Activated CD8-positive, alpha-beta T cell treated with anti-CD3 and anti-CD28 coated beads, Interleukin-2, amount 10 ng/mL, durations not matched to agents 7 days and 5 days (primary cell): ENCODE measurements at regions not wholly inside any gene's neighbourhood (a gene's known extent, or its start where the extent isn't known, plus 50 kb on each side); places are given as distances from the start of the nearest gene placed in this dataset.

ENCODE experiments used
- ATAC-seq: fragments of 150-1000 bp; cut with Tn5 transposase; one replicate; pipeline ENCODE4 v1.10.0; 2021; ENCODE audit warnings: moderate library complexity
- CTCF ChIA-PET: fragments of 350-600 bp; sonication (Branson Sonifier 250); formaldehyde crosslinking; loops from one replicate; lab custom pipeline; 2021; ENCODE audit warnings: antibody characterized with exemption; lab: Charles Lee
- POLR2A ChIA-PET: fragments of 350-600 bp; sonication (Branson Sonifier 250); formaldehyde crosslinking; loops from one replicate; lab custom pipeline; 2021; ENCODE audit warnings: antibody characterized with exemption; lab: Charles Lee
- DNase-seq: peaks from one replicate; pipeline ENCODE4 v3.0.0-alpha.2; 2020
- H3K27ac Mint-ChIP-seq: one replicate; pipeline ENCODE4 v1.8.0; 2021; ENCODE audit warnings: mild to moderate bottlenecking, mixed read lengths
- H3K27me3 Mint-ChIP-seq: one replicate; pipeline ENCODE4 v1.8.0; 2021; ENCODE audit warnings: low read depth, mixed read lengths
- H3K36me3 Mint-ChIP-seq: one replicate; pipeline ENCODE4 v1.8.0; 2021; ENCODE audit warnings: low read depth, mixed read lengths
- H3K4me1 Mint-ChIP-seq: one replicate; pipeline ENCODE4 v1.8.0; 2021; ENCODE audit warnings: low read depth, mixed read lengths
- H3K4me3 Mint-ChIP-seq: one replicate; pipeline ENCODE4 v1.8.0; 2021; ENCODE audit warnings: mild to moderate bottlenecking, mixed read lengths
- H3K9me3 Mint-ChIP-seq: one replicate; pipeline ENCODE4 v1.8.0; 2022; ENCODE audit warnings: mixed read lengths; ENCODE audit not compliant: insufficient read depth

GRCh38 chr22:47456031-47456430 is 693.6 kb downstream of the TBC1D22A start:
- DNase-seq (no peak), ATAC-seq (no peak)
- ChIA-PET POLR2A (no interaction called here), CTCF (no interaction called here)
- Mint-ChIP-seq H3K27me3 (no peaks in the 10 kb centered on the region), H3K4me1 (no peaks in the 10 kb centered on the region), H3K36me3 (no peaks in the 10 kb centered on the region), H3K27ac (no peak overlapping the region), H3K4me3 (no peak overlapping the region), H3K9me3 (peaks cover 19% of the 10 kb centered on the region)

DNA sequence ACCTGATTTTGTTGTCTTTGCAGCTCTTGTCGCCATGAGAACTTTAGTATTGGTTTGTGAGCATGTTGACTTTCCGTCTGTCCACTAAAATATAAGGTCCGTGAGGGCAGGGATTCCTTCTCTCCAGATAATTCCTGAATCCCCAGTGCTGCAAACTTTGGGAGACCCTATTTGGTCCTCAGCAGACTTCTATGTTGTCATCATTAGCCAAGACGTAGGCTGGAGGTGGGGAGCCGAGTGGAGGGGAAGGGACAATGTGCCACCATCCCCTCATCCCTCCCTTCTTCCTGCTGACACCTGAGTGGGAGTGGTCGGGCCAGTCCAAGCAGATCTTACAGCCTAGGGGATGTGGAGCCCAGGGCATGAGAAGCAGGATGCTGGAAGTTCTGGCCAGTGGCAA is 690.6 kb downstream of the TBC1D22A start:
- no peak overlapping the region for H3K4me3 Mint-ChIP-seq
- H3K4me1 Mint-ChIP-seq = no peaks in the 10 kb centered on the region
- ATAC-seq (no peak), DNase-seq (no peak)
- no peaks in the 10 kb centered on the region for H3K27me3 Mint-ChIP-seq
- ChIA-PET POLR2A (no interaction called here), CTCF (no interaction called here)
- no peaks in the 10 kb centered on the region for H3K36me3 Mint-ChIP-seq
- no peak overlapping the region for H3K27ac Mint-ChIP-seq
- H3K9me3 Mint-ChIP-seq = peaks cover 19% of the 10 kb centered on the region

GRCh38 chr22:47452184-47452583 is 689.7 kb downstream of the TBC1D22A start:
- Mint-ChIP-seq H3K27ac (no peak overlapping the region), H3K4me3 (no peak overlapping the region), H3K9me3 (peaks cover 19% of the 10 kb centered on the region), H3K27me3 (no peaks in the 10 kb centered on the region), H3K4me1 (no peaks in the 10 kb centered on the region), H3K36me3 (no peaks in the 10 kb centered on the region)
- CTCF ChIA-PET = no interaction called here
- DNase-seq = peak; percentile 25
- POLR2A ChIA-PET = no interaction called here
- ATAC-seq = no peak

- ATAC-seq (no peak), DNase-seq (no peak)
- POLR2A ChIA-PET = no interaction called here
- no peak overlapping the region for H3K27ac Mint-ChIP-seq
- peaks cover 19% of the 10 kb centered on the region for H3K9me3 Mint-ChIP-seq
- H3K4me1 Mint-ChIP-seq = no peaks in the 10 kb centered on the region
- H3K4me3 Mint-ChIP-seq = no peak overlapping the region
- H3K27me3 Mint-ChIP-seq = no peaks in the 10 kb centered on the region
- CTCF ChIA-PET = no interaction called here
- H3K36me3 Mint-ChIP-seq = no peaks in the 10 kb centered on the region
These were observed 688.5 kb downstream of the TBC1D22A start for GRCh38 chr22:47450876-47451475.

- CTCF ChIA-PET = no interaction called here
These were observed 687.2 kb downstream of the TBC1D22A start for GRCh38 chr22:47449508-47450270.

DNA sequence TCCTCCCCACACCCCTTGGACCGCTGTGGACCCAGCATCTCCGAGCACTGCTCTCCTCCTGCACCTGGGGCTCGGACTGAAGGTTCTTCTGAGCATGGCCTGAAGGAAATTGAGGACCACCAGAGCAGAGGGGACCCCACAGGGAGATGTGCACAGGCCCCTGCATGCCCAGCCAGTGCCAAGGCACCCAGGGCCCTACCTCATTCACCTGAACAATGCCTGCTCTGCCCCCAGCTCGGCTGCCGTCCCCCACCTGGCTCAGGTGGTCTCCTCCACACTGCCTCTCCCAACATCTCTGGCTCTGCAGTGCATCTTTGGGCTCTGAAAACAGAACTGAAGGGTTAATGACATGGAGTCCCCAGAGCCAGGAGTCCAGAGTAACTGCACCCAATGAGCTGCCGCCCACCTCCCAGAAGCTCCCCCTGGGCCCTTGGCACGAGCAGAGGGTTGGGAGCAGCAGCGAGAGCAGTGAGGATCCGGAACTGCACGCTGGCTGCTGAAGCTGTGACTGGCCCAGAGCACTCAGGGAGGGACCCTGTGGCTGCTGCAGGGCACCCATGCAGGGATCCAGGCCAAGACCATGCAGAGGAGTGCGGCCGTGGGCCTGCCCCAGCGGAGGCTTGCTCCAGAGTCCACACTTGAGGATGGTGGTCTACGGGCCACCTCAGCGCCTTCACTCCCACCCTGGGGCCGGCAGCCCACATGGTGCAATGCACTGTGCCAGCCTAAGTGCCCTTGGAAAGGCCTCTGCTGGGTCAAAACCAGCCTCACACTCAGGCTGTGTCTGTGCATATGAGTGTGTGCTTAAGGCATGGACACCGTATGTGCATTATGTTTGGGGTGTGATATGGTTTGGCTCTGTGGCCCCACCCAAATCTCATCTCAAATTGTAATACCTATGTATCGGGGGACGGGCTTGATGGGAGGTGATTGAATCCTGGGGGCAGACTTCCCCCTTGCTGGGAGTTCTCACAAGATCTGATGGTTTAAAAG is 686.1 kb downstream of the TBC1D22A start:
- ChIA-PET POLR2A (no interaction called here), CTCF (no interaction called here)
- ATAC-seq = no peak
- Mint-ChIP-seq H3K4me3 (no peak overlapping the region), H3K27me3 (no peaks in the 10 kb centered on the region), H3K27ac (no peak overlapping the region), H3K36me3 (no peaks in the 10 kb centered on the region), H3K9me3 (peaks cover 8% of the 10 kb centered on the region), H3K4me1 (no peaks in the 10 kb centered on the region)
- no peak for DNase-seq

More at GRCh38 chr22:47449508-47450270, 687.2 kb downstream of the TBC1D22A start:
- DNase-seq (no peak), ATAC-seq (no peak)
- Mint-ChIP-seq H3K27ac (no peak overlapping the region), H3K4me1 (no peaks in the 10 kb centered on the region), H3K36me3 (no peaks in the 10 kb centered on the region), H3K27me3 (no peaks in the 10 kb centered on the region), H3K9me3 (peaks cover 16% of the 10 kb centered on the region), H3K4me3 (no peak overlapping the region)
- POLR2A ChIA-PET = no interaction called here

- ChIA-PET CTCF (no interaction called here), POLR2A (no interaction called here)
- H3K27me3 Mint-ChIP-seq = no peaks in the 10 kb centered on the region
- no peak for DNase-seq
- H3K36me3 Mint-ChIP-seq = no peaks in the 10 kb centered on the region
- no peak for ATAC-seq
- H3K4me1 Mint-ChIP-seq = no peaks in the 10 kb centered on the region
- H3K4me3 Mint-ChIP-seq = no peak overlapping the region
- no peak overlapping the region for H3K27ac Mint-ChIP-seq
- H3K9me3 Mint-ChIP-seq = no peaks in the 10 kb centered on the region
These were observed 684.7 kb downstream of the TBC1D22A start for GRCh38 chr22:47446821-47447810.

- DNase-seq (no peak), ATAC-seq (no peak)
- peaks cover 6% of the 10 kb centered on the region for H3K9me3 Mint-ChIP-seq
- ChIA-PET POLR2A (no interaction called here), CTCF (no interaction called here)
- no peak overlapping the region for H3K27ac Mint-ChIP-seq
- no peaks in the 10 kb centered on the region for H3K4me1 Mint-ChIP-seq
- no peak overlapping the region for H3K4me3 Mint-ChIP-seq
- no peaks in the 10 kb centered on the region for H3K36me3 Mint-ChIP-seq
- H3K27me3 Mint-ChIP-seq = no peaks in the 10 kb centered on the region
These were observed 683.9 kb downstream of the TBC1D22A start for GRCh38 chr22:47446331-47446730.

- Mint-ChIP-seq H3K9me3 (peaks cover 8% of the 10 kb centered on the region), H3K27me3 (no peaks in the 10 kb centered on the region), H3K4me3 (no peak overlapping the region), H3K4me1 (no peaks in the 10 kb centered on the region), H3K36me3 (no peaks in the 10 kb centered on the region), H3K27ac (no peak overlapping the region)
- CTCF ChIA-PET = no interaction called here
- POLR2A ChIA-PET = no interaction called here
- no peak for DNase-seq
- no peak for ATAC-seq
These were observed 683.4 kb downstream of the TBC1D22A start for GRCh38 chr22:47445716-47446290.

DNA sequence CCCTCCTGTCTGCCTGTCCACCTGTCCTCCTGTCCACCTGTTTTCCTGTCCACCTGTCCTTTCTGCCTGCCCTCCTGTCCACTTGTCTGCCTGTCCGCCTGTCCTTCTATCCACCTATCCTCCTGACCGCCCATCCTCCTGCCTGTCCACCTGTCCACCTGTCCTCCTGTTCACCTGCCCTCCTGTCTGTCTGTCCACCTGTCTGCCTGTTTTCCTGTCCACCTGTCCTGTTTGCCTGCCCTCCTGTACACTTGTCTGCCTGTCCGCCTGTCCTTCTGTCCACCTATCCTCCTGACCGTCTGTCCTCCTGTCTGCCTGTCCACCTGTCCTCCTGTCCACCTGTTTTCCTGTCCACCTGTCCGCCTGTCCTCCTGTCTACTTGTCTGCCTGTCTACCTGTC is 682.8 kb downstream of the TBC1D22A start:
- ATAC-seq = no peak
- CTCF ChIA-PET = no interaction called here
- Mint-ChIP-seq H3K27ac (no peak overlapping the region), H3K36me3 (no peaks in the 10 kb centered on the region), H3K27me3 (no peaks in the 10 kb centered on the region), H3K9me3 (peaks cover 8% of the 10 kb centered on the region), H3K4me1 (no peaks in the 10 kb centered on the region), H3K4me3 (no peak overlapping the region)
- POLR2A ChIA-PET = no interaction called here
- DNase-seq = no peak

- Mint-ChIP-seq H3K36me3 (no peaks in the 10 kb centered on the region), H3K4me3 (no peak overlapping the region), H3K27me3 (no peaks in the 10 kb centered on the region), H3K27ac (no peak overlapping the region), H3K4me1 (no peaks in the 10 kb centered on the region), H3K9me3 (peaks cover 8% of the 10 kb centered on the region)
- DNase-seq (no peak), ATAC-seq (no peak)
- POLR2A ChIA-PET = no interaction called here
- CTCF ChIA-PET = no interaction called here
These were observed 682.3 kb downstream of the TBC1D22A start for GRCh38 chr22:47444746-47445065.
